Natural killer cell (primary cell): ENCODE measurements at regions not wholly inside any gene's neighbourhood (a gene's known extent, or its start where the extent isn't known, plus 50 kb on each side); places are given as distances from the start of the nearest gene placed in this dataset.

ENCODE experiments used
- ATAC-seq, 3 donors: fragments of 150-1000 bp in 2 of 3; fragments of 200-7000 bp in 1 of 3; cut with Tn5 transposase; 1 replicate in 1 of 3; 2 replicates in 2 of 3; pipeline ENCODE4 v1.10.0; 2021; ENCODE audit warnings: mild to moderate bottlenecking in 2 of 3, moderate library complexity in 2 of 3
- DNase-seq, 2 donors: peaks; one replicate each; pipeline versions ENCODE4 v3.0.0 to v3.0.0-alpha.2; 2013 to 2021; ENCODE audit warnings: mixed read lengths in 1 of 2
- H3K27ac ChIP-seq: one replicate; pipeline ENCODE4 v1.5.1; 2013; ENCODE audit warnings: mild to moderate bottlenecking, low read length
- H3K27me3 ChIP-seq: one replicate; pipeline ENCODE4 v1.6.1; 2013; ENCODE audit warnings: low read length; ENCODE audit not compliant: control insufficient read depth, insufficient read depth
- H3K36me3 ChIP-seq: one replicate; pipeline ENCODE4 v1.6.1; 2013; ENCODE audit warnings: low read length; ENCODE audit not compliant: control insufficient read depth, insufficient read depth
- H3K4me1 ChIP-seq: one replicate; pipeline ENCODE4 v1.6.1; 2013; ENCODE audit warnings: low read length; ENCODE audit not compliant: control insufficient read depth, insufficient read depth
- H3K4me3 ChIP-seq: one replicate; pipeline ENCODE4 v1.5.1; 2013; ENCODE audit warnings: low read length
- H3K9me3 ChIP-seq: one replicate; pipeline ENCODE4 v1.6.1; 2013; ENCODE audit warnings: low read length; ENCODE audit not compliant: control insufficient read depth, insufficient read depth
- H3K27ac Mint-ChIP-seq, 2 donors: one replicate each; pipeline ENCODE4 v1.8.0; 2022; ENCODE audit warnings: mild to moderate bottlenecking in 2 of 2, mixed read lengths in 2 of 2, moderate library complexity in 1 of 2
- H3K27me3 Mint-ChIP-seq, 2 donors: one replicate each; pipeline ENCODE4 v1.8.0; 2022; ENCODE audit warnings: low read depth in 2 of 2, mixed read lengths in 2 of 2
- H3K36me3 Mint-ChIP-seq: one replicate; pipeline ENCODE4 v1.8.0; 2022; ENCODE audit warnings: mixed read lengths
- H3K4me1 Mint-ChIP-seq, 2 donors: one replicate each; pipeline ENCODE4 v1.8.0; 2022; ENCODE audit warnings: mixed read lengths in 2 of 2
- H3K4me3 Mint-ChIP-seq: one replicate; pipeline ENCODE4 v1.8.0; 2022; ENCODE audit warnings: mild to moderate bottlenecking, moderate library complexity, mixed read lengths
- H3K9me3 Mint-ChIP-seq, 2 donors: one replicate each; pipeline ENCODE4 v1.8.0; 2022; ENCODE audit warnings: mixed read lengths in 2 of 2
- WGBS: methylation state at CpG from one replicate; pipeline ENCODE4 v1.1.7; 2013; ENCODE audit warnings: missing lambda C conversion rate; ENCODE audit not compliant: insufficient coverage; 5-methylcytosine and 5-hydroxymethylcytosine counted together
- intact Hi-C: fragments of 100-400 bp; cut with micrococcal nuclease; formaldehyde crosslinking; loops from one replicate; pipeline ENCODE4 v1.14.2; 2022
- TF ChIP-seq, protein P1 (sequence below): fragments of 200-600 bp; IDR thresholded peaks from one replicate; pipeline ENCODE4 v1.8.0; 2022; ENCODE audit warnings: antibody characterized with exemption

DNA sequence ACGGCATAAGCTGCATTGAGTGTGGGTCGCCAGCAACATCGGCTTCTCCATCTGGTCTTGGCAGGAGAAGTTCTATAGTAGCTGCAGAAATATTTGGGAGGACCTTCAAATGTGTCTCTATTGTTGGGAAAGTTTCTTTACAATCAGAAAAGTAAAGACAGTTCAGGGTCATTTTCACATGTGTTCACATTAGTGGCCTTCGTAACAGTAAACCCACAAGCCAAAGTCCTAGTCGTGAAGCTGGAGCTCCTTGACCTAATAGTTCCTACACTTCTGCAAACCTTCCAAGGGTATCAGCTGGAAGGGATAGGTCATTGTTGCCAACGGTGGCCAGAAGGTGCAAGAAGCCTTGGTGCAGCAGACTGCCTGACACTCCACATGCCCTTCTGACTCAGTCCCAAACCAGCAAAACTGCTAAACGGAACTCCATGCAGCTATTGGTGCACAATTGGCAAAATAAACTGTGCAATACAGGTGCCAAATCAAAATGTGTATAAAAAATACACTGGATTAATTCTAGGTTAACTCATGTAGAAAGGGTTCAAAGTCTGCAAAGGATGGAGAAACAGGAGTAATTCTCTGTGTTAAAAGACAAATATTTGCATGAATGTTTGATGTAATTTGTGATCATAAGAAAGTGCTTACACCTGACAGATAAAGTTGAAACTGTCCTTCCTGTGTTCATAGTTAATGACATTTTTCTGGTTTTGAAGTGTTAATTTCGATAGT is 102.8 kb upstream of the EGFR start:
- H3K9me3 Mint-ChIP-seq: peaks cover 3 to 7% of the 10 kb centered on the region in 2 donors
- no peaks in the 10 kb centered on the region for H3K36me3 Mint-ChIP-seq
- Histone ChIP-seq H3K27ac (no peak overlapping the region), H3K36me3 (no peaks in the 10 kb centered on the region), H3K27me3 (no peaks in the 10 kb centered on the region), H3K4me3 (no peak overlapping the region), H3K4me1 (no peaks in the 10 kb centered on the region), H3K9me3 (no peaks in the 10 kb centered on the region)
- DNase-seq (no peak), ATAC-seq (no peak)
- H3K27ac Mint-ChIP-seq: no peak overlapping the region
- H3K4me3 Mint-ChIP-seq: no peak overlapping the region
- no peaks in the 10 kb centered on the region for H3K4me1 Mint-ChIP-seq
- WGBS: 85% methylated on average over 7 of the region's 8 CpGs
- TF ChIP-seq, protein P1, sequence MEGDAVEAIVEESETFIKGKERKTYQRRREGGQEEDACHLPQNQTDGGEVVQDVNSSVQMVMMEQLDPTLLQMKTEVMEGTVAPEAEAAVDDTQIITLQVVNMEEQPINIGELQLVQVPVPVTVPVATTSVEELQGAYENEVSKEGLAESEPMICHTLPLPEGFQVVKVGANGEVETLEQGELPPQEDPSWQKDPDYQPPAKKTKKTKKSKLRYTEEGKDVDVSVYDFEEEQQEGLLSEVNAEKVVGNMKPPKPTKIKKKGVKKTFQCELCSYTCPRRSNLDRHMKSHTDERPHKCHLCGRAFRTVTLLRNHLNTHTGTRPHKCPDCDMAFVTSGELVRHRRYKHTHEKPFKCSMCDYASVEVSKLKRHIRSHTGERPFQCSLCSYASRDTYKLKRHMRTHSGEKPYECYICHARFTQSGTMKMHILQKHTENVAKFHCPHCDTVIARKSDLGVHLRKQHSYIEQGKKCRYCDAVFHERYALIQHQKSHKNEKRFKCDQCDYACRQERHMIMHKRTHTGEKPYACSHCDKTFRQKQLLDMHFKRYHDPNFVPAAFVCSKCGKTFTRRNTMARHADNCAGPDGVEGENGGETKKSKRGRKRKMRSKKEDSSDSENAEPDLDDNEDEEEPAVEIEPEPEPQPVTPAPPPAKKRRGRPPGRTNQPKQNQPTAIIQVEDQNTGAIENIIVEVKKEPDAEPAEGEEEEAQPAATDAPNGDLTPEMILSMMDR: no peak
- H3K27me3 Mint-ChIP-seq: no peaks in the 10 kb centered on the region
- intact Hi-C loops: no loop called here

DNA sequence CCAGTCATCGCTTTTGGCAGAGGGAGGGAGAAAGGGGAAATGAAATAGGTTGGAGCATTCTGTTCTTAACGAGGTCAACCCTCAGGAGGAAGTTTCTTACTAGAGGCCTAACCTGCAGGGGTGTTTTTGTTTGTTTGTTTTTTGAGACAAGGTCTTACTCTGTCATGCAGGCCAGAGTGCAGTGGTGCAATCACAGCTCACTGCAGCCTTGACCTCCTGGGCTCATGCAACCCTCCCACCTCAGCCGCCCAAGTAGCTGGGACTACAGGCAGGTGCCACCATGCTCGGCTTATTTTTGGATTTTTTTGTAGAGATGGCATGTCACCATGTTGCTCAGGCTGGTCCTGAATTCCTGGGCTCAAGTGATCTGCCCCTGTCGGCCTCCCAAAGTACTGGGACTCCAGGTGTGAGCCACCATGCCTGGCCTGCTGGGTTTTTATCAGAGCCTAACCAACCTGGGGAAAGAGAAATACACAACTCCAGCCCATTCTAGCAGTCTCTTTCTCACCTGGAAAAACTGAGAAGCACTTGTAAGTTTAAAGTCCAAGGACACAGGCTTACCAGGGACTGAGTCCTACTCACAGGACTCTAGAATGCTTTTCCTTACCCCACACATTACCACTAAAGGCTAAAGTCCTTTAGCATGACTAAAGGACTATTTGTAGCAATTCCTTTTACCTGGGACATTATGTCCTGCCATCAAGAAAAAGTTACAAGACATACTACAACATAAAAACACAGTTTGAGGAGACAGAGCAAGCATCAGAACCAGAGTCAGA is 101.0 kb upstream of the EGFR start:
- no peak overlapping the region for H3K27ac Mint-ChIP-seq
- no peak overlapping the region for H3K4me3 Mint-ChIP-seq
- DNase-seq (no peak), ATAC-seq (no peak)
- Histone ChIP-seq H3K4me1 (no peaks in the 10 kb centered on the region), H3K27me3 (no peaks in the 10 kb centered on the region), H3K4me3 (no peak overlapping the region), H3K36me3 (no peaks in the 10 kb centered on the region), H3K9me3 (no peaks in the 10 kb centered on the region), H3K27ac (no peak overlapping the region)
- H3K27me3 Mint-ChIP-seq: no peaks in the 10 kb centered on the region
- no peaks in the 10 kb centered on the region for H3K4me1 Mint-ChIP-seq
- TF ChIP-seq, protein P1: no peak
- H3K36me3 Mint-ChIP-seq: no peaks in the 10 kb centered on the region
- WGBS: 68% methylated on average over 5 of the region's 5 CpGs
- peaks cover 6 to 11% of the 10 kb centered on the region in 2 donors for H3K9me3 Mint-ChIP-seq
- intact Hi-C loops: no loop called here

DNA sequence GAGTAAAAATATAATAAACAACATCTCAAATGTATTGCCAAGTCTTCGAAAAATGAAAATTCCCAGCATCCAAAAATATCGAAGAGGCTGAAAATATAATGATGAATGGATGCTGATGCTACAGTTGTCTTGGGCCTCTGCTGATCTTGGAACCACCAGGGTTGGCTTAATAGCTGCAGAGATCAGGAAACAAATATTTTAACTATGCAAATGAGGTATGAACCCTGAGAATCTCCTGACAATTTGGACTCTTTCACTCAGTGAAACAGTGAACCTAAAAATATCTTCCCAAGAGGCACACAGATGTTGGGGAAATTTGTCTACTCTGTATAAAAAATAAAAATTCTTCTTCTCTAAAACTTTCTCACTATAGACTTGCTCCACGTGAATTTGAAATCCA is 97.7 kb upstream of the EGFR start:
- no peaks in the 10 kb centered on the region for H3K36me3 ChIP-seq
- Mint-ChIP-seq H3K36me3 (no peaks in the 10 kb centered on the region), H3K9me3 (peaks cover 11 to 18% of the 10 kb centered on the region in 2 donors), H3K4me3 (no peak overlapping the region), H3K27ac (no peak overlapping the region), H3K27me3 (no peaks in the 10 kb centered on the region), H3K4me1 (no peaks in the 10 kb centered on the region)
- ATAC-seq (no peak), DNase-seq (no peak)
- peaks cover 3% of the 10 kb centered on the region for H3K9me3 ChIP-seq
- H3K27ac ChIP-seq: no peak overlapping the region
- intact Hi-C loops: no loop called here
- no peak overlapping the region for H3K4me3 ChIP-seq
- no peaks in the 10 kb centered on the region for H3K4me1 ChIP-seq
- TF ChIP-seq, protein P1: no peak
- 100% methylated on average over 1 of the region's 3 CpGs for whole genome bisulfite sequencing
- H3K27me3 ChIP-seq: no peaks in the 10 kb centered on the region
